HEK293T (cell line): ENCODE measurements at regions not wholly inside any gene's neighbourhood (a gene's known extent, or its start where the extent isn't known, plus 50 kb on each side); places are given as distances from the start of the nearest gene placed in this dataset.

ENCODE experiments used
- CTCF ChIA-PET: fragments of 350-600 bp; formaldehyde crosslinking; extraction: SDS; loops from one replicate; lab custom pipeline; 2021; ENCODE audit warnings: antibody characterized with exemption, inconsistent platforms; lab: Yijun Ruan, JAX
- POLR2A ChIA-PET: fragments of 350-600 bp; formaldehyde crosslinking; extraction: SDS; loops from one replicate; lab custom pipeline; 2020; ENCODE audit warnings: antibody characterized with exemption, inconsistent platforms; lab: Yijun Ruan, JAX
- DNase-seq: peaks from one replicate; pipeline ENCODE4 v3.0.0; 2012; ENCODE audit warnings: mixed read lengths; ENCODE audit errors: extremely low spot score
- ARNT ChIP-seq: fragments of 450-650 bp; IDR thresholded peaks from 2 replicates; pipeline ENCODE4 v1.6.1; 2017; ENCODE audit warnings: mild to moderate bottlenecking
- BHLHE40 ChIP-seq: fragments of 450-650 bp; IDR thresholded peaks from 2 replicates; pipeline ENCODE4 v1.6.1; 2016; ENCODE audit warnings: mild to moderate bottlenecking, moderate library complexity, borderline replicate concordance
- CTBP1 ChIP-seq: fragments of 450-650 bp; IDR thresholded peaks from 2 replicates; pipeline ENCODE4 v1.6.1; 2016; ENCODE audit warnings: borderline replicate concordance
- ELF4 ChIP-seq: fragments of 450-650 bp; IDR thresholded peaks from 2 replicates; pipeline ENCODE4 v1.6.1; 2017; ENCODE audit warnings: antibody characterized with exemption
- FOXA1 ChIP-seq: fragments of 450-650 bp; IDR thresholded peaks from 2 replicates; pipeline ENCODE4 v1.6.1; 2016; ENCODE audit warnings: mild to moderate bottlenecking
- FOXK2 ChIP-seq: fragments of 450-650 bp; IDR thresholded peaks from 2 replicates; pipeline ENCODE4 v1.6.1; 2016; ENCODE audit warnings: mild to moderate bottlenecking
- FOXM1 ChIP-seq: fragments of 450-650 bp; IDR thresholded peaks from 2 replicates; pipeline ENCODE4 v1.6.1; 2017; ENCODE audit warnings: mild to moderate bottlenecking, borderline replicate concordance
- HDGF ChIP-seq: fragments of 450-650 bp; IDR thresholded peaks from 2 replicates; pipeline ENCODE4 v1.6.1; 2017; ENCODE audit warnings: antibody characterized with exemption, borderline replicate concordance
- L3MBTL2 ChIP-seq: fragments of 450-650 bp; conservative IDR thresholded peaks from 2 replicates; pipeline ENCODE4 v1.6.1; 2016; ENCODE audit warnings: mild to moderate bottlenecking
- LEF1 ChIP-seq: fragments of 450-650 bp; IDR thresholded peaks from 2 replicates; pipeline ENCODE4 v1.6.1; 2017; ENCODE audit warnings: mild to moderate bottlenecking, borderline replicate concordance
- NFRKB ChIP-seq: fragments of 450-650 bp; IDR thresholded peaks from 2 replicates; pipeline ENCODE4 v1.6.1; 2016; ENCODE audit warnings: mild to moderate bottlenecking, moderate library complexity
- SP1 ChIP-seq: fragments of 450-650 bp; IDR thresholded peaks from 2 replicates; pipeline ENCODE4 v1.6.1; 2017
- SUZ12 ChIP-seq: fragments of 450-650 bp; IDR thresholded peaks from 2 replicates; pipeline ENCODE4 v1.6.1; 2016; ENCODE audit warnings: mild to moderate bottlenecking
- TARDBP ChIP-seq: fragments of 450-650 bp; IDR thresholded peaks from 2 replicates; pipeline ENCODE4 v1.6.1; 2016
- ZNF384 ChIP-seq: fragments of 450-650 bp; IDR thresholded peaks from 2 replicates; pipeline ENCODE4 v1.6.1; 2016
- TF ChIP-seq, protein P1 (sequence below): fragments of 450-650 bp; IDR thresholded peaks from 2 replicates; pipeline ENCODE4 v1.6.1; 2016

DNA sequence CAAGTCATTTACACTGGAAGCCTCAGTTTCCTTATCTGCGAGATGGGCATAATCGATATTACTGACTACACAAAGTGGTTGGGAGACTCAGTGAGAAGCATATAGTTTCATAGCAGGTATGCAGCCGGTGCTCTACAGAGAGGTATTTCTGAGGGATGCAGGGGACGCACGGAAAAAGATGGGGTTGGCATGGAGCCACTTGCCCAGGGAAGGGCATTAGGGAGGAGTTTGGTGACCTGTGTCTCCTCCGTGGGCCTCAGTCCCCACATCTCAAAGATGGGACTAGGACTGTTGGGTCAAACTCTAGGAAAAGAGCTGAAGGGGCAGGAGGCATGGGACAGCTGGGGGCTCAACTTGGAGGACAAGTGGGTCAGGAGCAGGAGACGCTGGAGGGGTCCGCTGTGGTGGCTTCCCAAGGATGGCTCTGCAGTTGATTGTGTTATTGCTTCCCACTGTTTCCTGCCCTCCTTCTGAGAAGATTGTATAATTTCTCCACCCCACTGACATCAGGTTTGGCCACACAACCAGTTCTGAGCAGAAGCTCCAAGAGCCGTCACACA, 158.6 kb upstream of the ALDH1B1 start:
- ChIA-PET POLR2A (no interaction called here), CTCF (no interaction called here)
- TF ChIP-seq SP1: no peak
- TF ChIP-seq FOXA1: no peak
- DNase-seq: no peak

- TF ChIP-seq HDGF (no peak), FOXK2 (no peak), BHLHE40 (no peak), FOXA1 (no peak)
- ChIA-PET POLR2A (no interaction called here), CTCF (no interaction called here)
- DNase-seq: no peak
Measured at GRCh38 chr9:38233343-38233742, 159.2 kb upstream of the ALDH1B1 start.

DNA sequence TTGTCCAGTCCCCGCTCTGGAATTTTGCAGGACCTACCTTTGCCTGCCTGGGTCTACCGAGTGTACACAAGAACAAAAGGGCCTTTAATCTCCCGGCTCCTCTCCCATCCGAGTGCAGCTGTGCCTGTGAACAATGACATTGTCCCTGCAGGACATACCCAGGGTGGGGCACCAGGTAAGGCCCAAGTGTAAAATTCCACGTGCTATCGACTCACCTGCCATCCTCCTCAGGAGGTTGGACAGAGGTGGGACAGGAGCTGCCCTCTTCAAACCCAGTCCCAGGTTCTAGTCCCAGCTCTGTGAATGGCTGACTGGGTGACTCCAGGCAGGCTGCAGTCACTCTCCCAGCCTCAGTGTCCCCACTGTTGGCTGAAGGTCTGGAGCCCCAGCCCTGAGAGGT, 159.6 kb upstream of the ALDH1B1 start:
- ChIA-PET CTCF (no interaction called here), POLR2A (no interaction called here)
- TF ChIP-seq, protein P1, sequence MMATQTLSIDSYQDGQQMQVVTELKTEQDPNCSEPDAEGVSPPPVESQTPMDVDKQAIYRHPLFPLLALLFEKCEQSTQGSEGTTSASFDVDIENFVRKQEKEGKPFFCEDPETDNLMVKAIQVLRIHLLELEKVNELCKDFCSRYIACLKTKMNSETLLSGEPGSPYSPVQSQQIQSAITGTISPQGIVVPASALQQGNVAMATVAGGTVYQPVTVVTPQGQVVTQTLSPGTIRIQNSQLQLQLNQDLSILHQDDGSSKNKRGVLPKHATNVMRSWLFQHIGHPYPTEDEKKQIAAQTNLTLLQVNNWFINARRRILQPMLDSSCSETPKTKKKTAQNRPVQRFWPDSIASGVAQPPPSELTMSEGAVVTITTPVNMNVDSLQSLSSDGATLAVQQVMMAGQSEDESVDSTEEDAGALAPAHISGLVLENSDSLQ: no peak
- TF ChIP-seq FOXM1: no peak
- no peak for TF ChIP-seq HDGF
- TF ChIP-seq FOXK2: no peak
- TF ChIP-seq ZNF384: no peak
- no peak for TF ChIP-seq SUZ12
- TF ChIP-seq SP1: no peak
- TF ChIP-seq FOXA1: no peak
- no peak for TF ChIP-seq L3MBTL2
- no peak for TF ChIP-seq ARNT
- TF ChIP-seq BHLHE40: no peak
- DNase-seq: no peak

GRCh38 chr9:38229504-38230155, 160.6 kb upstream of the SHB start:
- no peak for TF ChIP-seq HDGF
- no peak for TF ChIP-seq BHLHE40
- TF ChIP-seq LEF1: no peak
- TF ChIP-seq NFRKB: no peak
- TF ChIP-seq FOXK2: no peak
- no peak for TF ChIP-seq TARDBP
- no peak for TF ChIP-seq L3MBTL2
- TF ChIP-seq FOXM1: no peak
- TF ChIP-seq, protein P1: no peak
- TF ChIP-seq SUZ12: no peak
- TF ChIP-seq ZNF384: no peak
- no peak for TF ChIP-seq CTBP1
- TF ChIP-seq ELF4: no peak
- no peak for TF ChIP-seq ARNT
- TF ChIP-seq SP1: no peak
- no peak for TF ChIP-seq FOXA1
- ChIA-PET CTCF (interaction anchor here (0.6 kb wide), 1 partner anchor 13 kb away, joined by 5 read pairs; no protein-coding TSS in a partner anchor), POLR2A (no interaction called here)
- DNase-seq: no peak

DNA sequence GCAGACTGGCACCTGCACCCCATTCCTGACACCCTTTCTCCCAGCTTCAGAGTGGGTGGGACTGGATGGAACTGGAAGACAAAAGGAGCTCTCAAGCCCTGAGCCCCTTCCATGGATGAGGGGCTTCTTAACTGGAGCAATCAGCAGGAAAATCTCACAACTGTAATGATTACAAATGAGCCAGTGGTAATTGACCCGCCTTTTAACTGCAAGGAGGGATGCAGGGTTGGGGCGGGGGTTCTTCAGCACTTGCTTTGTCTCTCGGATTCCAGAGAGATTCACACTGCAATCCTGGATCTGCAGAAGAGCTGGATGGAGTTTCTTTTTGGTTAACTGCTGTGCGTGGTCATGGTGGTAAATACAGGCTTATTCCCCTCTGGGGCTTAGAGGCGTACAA, 160.1 kb upstream of the SHB start:
- DNase-seq: no peak
- ChIA-PET POLR2A (no interaction called here), CTCF (interaction anchor here (0.6 kb wide), 1 partner anchor 13 kb away, joined by 5 read pairs; no protein-coding TSS in a partner anchor)
- no peak for TF ChIP-seq SP1
- TF ChIP-seq L3MBTL2: no peak
- TF ChIP-seq ZNF384: no peak
- no peak for TF ChIP-seq TARDBP
- no peak for TF ChIP-seq FOXK2
- no peak for TF ChIP-seq FOXA1
- no peak for TF ChIP-seq BHLHE40
- no peak for TF ChIP-seq FOXM1
- TF ChIP-seq ARNT: no peak
- TF ChIP-seq CTBP1: no peak
- no peak for TF ChIP-seq HDGF
- no peak for TF ChIP-seq ELF4
- no peak for TF ChIP-seq LEF1
- TF ChIP-seq SUZ12: no peak
- TF ChIP-seq, protein P1: no peak
- no peak for TF ChIP-seq NFRKB

DNA sequence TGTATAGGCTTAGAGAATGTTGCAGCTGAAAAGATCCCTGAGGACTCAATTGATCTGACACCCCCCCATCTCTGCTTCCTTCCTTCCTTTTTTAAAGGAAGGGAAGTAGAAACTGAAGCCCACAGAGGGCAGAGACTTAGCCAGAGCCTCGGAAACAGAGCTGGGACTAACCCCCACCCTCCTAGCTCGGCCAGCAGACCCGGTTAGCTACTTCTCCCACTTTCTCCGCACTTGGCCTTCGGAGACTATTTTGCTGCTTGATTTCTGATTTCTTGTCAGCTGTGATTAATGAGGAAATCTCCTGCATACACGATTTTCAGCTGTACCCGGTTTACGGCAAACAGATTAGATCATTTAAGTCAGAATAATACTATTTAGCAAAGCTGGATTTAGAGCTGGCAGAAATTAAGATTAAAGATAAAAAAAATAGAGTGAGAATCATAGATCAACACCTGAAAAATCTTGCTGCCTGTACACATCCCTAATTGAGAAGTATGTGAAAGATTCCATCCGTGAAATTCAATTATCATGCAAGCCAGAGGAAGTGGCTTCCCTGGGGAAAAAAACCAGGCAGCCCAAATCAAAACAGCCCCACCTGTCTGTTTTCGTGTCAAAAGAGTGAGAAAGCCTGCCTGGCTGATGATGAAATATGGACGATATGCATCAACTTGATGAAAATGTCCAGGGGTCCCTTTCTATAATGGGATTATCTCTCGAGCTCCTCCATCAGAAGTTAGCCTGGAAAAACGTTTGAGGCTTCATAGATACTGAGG, 159.5 kb upstream of the SHB start:
- DNase-seq: no peak
- ChIA-PET CTCF (interaction anchor here (0.6 kb wide), 1 partner anchor 12 kb away, joined by 5 read pairs; no protein-coding TSS in a partner anchor), POLR2A (no interaction called here)
- TF ChIP-seq FOXK2 (no peak), LEF1 (no peak), HDGF (no peak), BHLHE40 (no peak), SUZ12 (no peak), FOXA1 (no peak), ELF4 (no peak), TARDBP (no peak), ZNF384 (no peak), ARNT (no peak), NFRKB (no peak), L3MBTL2 (no peak)
- TF ChIP-seq, protein P1: no peak
